Activated T-helper 1 cell treated with anti-CD3 and anti-CD28 coated beads, Interleukin-12 subunit alpha, Interleukin-12 subunit beta, Interleukin-2, Interleukin-4 antibody, amounts not matched to agents 30 ng/mL and 10 ng/mL and 1 ng/mL, durations not matched to agents 14 hours and 24 hours and 36 hours (primary cell): ENCODE measurements at regions not wholly inside any gene's neighbourhood (a gene's known extent, or its start where the extent isn't known, plus 50 kb on each side); places are given as distances from the start of the nearest gene placed in this dataset.
"Not testable (repeated sequence)": the region's sequence is repeated elsewhere in the genome, so short reads cannot be mapped to it uniquely, and the experiment has no call there.

ENCODE experiments used
- DNase-seq: peaks from one replicate; pipeline ENCODE4 v3.0.0; 2021; ENCODE audit warnings: low spot score
- H3K27ac Mint-ChIP-seq: one replicate; pipeline ENCODE4 v1.8.0; 2021; ENCODE audit warnings: mild to moderate bottlenecking, mixed read lengths
- H3K27me3 Mint-ChIP-seq: one replicate; pipeline ENCODE4 v1.8.0; 2022; ENCODE audit warnings: mild to moderate bottlenecking, moderate library complexity, mixed read lengths; ENCODE audit not compliant: insufficient read depth
- H3K36me3 Mint-ChIP-seq: one replicate; pipeline ENCODE4 v1.8.0; 2021; ENCODE audit warnings: low read depth, mixed read lengths
- H3K4me1 Mint-ChIP-seq: one replicate; pipeline ENCODE4 v1.8.0; 2021; ENCODE audit warnings: low read depth, mixed read lengths
- H3K4me3 Mint-ChIP-seq: one replicate; pipeline ENCODE4 v1.8.0; 2021; ENCODE audit warnings: mild to moderate bottlenecking, moderate library complexity, mixed read lengths
- H3K9me3 Mint-ChIP-seq: one replicate; pipeline ENCODE4 v1.8.0; 2021; ENCODE audit warnings: mixed read lengths
- intact Hi-C: fragments of 100-400 bp; cut with micrococcal nuclease; formaldehyde crosslinking; loops from one replicate; pipeline ENCODE4 v1.15.1; 2024

- Mint-ChIP-seq H3K27me3 (peaks cover 20% of the 10 kb centered on the region), H3K9me3 (no peaks in the 10 kb centered on the region), H3K36me3 (no peaks in the 10 kb centered on the region), H3K27ac (no peak overlapping the region), H3K4me3 (no peak overlapping the region), H3K4me1 (no peaks in the 10 kb centered on the region)
- DNase-seq, result no peak
- intact Hi-C loops, result no loop called here
Measured at GRCh38 chr16:86343027-86343795, 167.1 kb upstream of the FOXF1 start.

DNA sequence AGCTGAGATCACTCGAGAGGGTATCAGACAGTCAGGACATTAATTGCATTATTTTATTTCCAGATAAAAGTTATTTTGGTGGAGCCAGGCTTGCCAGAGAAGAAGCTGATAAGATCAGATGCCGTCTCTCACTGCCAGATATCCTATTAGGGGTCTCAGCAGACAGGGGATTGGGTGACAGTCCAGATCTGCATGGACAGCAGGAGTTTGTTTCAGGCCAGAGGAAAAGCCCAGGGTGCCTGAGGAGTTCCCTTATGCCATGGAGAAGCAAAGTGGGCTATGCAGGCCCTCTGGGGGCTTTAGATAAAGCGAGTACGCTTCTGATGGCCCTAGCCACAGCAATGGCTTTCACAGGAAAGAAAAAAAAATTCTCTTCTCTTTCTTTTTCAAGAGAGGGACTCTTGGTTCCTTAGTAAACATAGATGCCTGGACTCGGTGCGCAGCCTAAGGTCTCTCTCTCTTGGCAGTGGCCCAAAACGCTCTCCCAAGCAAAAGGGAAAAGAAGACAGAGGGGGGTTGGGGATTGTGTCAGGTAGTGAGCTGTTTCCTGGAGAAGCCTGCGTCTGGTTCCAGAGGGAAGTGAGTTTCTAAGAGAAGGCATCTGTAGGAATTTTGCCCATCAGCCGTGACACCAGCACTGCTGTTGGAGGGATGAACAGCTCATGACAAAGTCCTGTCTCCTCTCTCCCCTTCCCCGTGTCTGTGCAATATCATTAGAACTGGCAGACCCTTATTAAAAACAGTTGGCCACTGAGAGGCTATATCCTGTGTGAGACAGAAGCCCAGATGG lies 166.3 kb upstream of the FOXF1 start:
- intact Hi-C loops, result no loop called here
- Mint-ChIP-seq H3K4me1 (no peaks in the 10 kb centered on the region), H3K4me3 (no peak overlapping the region), H3K9me3 (no peaks in the 10 kb centered on the region), H3K27me3 (peaks cover 20% of the 10 kb centered on the region), H3K27ac (no peak overlapping the region), H3K36me3 (no peaks in the 10 kb centered on the region)
- DNase-seq, result no peak

DNA sequence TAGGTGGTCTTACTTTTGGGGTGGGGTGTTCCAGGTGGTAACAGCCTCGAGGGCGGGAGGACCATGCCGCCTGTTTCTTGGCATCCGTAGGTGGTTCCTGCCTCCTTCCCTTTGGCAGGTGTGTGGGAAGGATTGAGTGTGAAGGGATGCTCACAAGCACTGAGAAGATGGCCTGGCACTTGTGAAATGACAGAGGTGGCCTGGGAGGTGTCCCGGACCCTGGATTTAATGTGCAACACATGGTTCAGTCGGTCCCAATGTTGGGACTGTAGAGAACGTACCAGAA lies 165.8 kb upstream of the FOXF1 start:
- no peaks in the 10 kb centered on the region for H3K4me1 Mint-ChIP-seq
- H3K9me3 Mint-ChIP-seq, result no peaks in the 10 kb centered on the region
- intact Hi-C loops, result no loop called here
- H3K36me3 Mint-ChIP-seq, result no peaks in the 10 kb centered on the region
- H3K27ac Mint-ChIP-seq, result no peak overlapping the region
- H3K4me3 Mint-ChIP-seq, result no peak overlapping the region
- peaks cover 20% of the 10 kb centered on the region for H3K27me3 Mint-ChIP-seq
- DNase-seq, result no peak

DNA sequence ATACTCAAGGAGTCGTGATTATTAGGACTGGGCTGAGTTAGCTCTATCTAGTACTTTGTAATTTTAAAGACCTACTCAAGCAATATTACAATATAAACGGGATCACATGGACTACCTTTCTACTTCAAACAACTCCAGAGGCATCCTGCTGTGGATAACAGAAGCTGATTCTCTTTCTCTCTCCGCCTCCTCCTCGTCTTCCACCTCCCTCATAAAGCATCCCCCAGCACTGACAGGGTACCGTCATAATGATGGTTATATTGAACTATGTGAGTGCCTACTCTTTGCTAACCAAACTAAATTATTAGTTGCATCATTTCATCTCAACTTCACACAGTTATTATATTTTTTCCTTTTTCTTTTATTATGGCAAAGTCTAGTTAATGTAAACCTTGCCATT lies 165.4 kb upstream of the FOXF1 start:
- Mint-ChIP-seq H3K9me3 (no peaks in the 10 kb centered on the region), H3K4me1 (no peaks in the 10 kb centered on the region), H3K36me3 (no peaks in the 10 kb centered on the region), H3K27me3 (peaks cover 20% of the 10 kb centered on the region), H3K4me3 (no peak overlapping the region), H3K27ac (no peak overlapping the region)
- intact Hi-C loops, result no loop called here
- no peak for DNase-seq

DNA sequence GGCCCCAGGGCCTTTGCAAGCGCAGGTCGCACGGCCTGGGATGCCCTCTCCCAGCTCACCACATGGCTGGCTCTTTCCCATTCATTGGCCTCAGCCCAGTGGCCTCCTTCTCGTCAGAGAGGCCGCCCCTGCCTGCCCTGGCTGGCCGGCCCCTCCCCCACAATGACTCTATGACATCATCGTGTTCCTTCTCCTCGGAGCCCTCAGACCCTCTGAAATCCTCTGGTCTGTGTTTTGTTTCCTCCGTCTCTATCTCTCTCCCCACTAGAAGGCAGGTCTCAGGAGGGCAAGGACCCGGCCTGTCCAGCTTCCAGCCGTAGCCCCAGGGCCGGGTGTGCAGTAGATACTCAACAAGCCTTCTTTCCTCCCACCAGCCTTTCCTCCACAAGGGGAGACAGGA lies 164.8 kb upstream of the FOXF1 start:
- peaks cover 20% of the 10 kb centered on the region for H3K27me3 Mint-ChIP-seq
- no peak overlapping the region for H3K4me3 Mint-ChIP-seq
- no peak for DNase-seq

DNA sequence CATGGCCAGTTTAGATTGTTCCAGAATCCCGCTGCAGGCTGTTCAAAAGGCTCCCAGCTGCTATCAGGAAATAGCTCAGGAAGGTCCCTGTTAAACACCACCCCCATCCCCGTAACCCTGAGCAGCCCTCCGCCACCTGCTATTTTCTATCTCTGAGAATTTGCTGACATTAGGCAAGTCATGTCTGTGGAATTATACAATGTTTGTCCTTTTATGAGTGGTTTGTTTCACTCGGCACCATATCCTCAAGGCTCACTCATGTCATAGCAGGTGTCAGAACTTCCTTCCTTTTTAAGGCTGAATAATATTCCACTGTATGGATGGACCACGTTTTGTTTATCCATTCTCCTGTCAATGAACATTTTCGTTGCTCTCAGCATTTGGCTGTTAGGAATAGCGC lies 164.3 kb upstream of the FOXF1 start:
- H3K27me3 Mint-ChIP-seq, result peaks cover 20% of the 10 kb centered on the region

More for the DNA sequence above, 164.8 kb upstream of the FOXF1 start:
- Mint-ChIP-seq H3K9me3 (no peaks in the 10 kb centered on the region), H3K27ac (no peak overlapping the region), H3K4me1 (no peaks in the 10 kb centered on the region), H3K36me3 (no peaks in the 10 kb centered on the region)
- intact Hi-C loops, result no loop called here

DNA sequence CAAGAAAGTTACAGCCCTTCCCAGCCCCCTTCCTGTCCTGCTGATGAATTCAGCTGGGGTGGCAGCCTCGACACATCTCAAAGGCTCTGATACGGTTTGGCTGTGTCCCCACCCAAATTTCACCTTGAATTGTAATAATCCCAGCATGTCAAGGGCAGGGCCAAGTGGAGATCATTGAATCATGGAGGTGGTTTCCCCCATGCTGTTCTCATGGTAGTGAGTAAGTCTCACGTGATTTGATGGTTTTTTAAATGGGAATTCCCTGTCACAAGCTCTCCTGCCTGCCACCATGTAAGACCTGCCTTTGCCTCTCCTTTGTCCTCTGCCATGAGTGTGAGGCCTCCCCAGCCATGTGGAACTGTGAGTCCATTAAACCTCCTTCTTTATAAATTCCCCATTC lies 163.2 kb upstream of the FOXF1 start:
- no peaks in the 10 kb centered on the region for H3K9me3 Mint-ChIP-seq
- no peaks in the 10 kb centered on the region for H3K4me1 Mint-ChIP-seq
- H3K27ac Mint-ChIP-seq, result no peak overlapping the region
- H3K4me3 Mint-ChIP-seq, result no peak overlapping the region
- peaks cover 19% of the 10 kb centered on the region for H3K27me3 Mint-ChIP-seq
- intact Hi-C loops, result no loop called here
- no peaks in the 10 kb centered on the region for H3K36me3 Mint-ChIP-seq
- DNase-seq, result no peak

More for the DNA sequence above, 164.3 kb upstream of the FOXF1 start:
- H3K27ac Mint-ChIP-seq, result no peak overlapping the region
- no peaks in the 10 kb centered on the region for H3K4me1 Mint-ChIP-seq
- H3K36me3 Mint-ChIP-seq, result no peaks in the 10 kb centered on the region
- no peak for DNase-seq
- no peaks in the 10 kb centered on the region for H3K9me3 Mint-ChIP-seq
- intact Hi-C loops, result no loop called here
- H3K4me3 Mint-ChIP-seq, result no peak overlapping the region

DNA sequence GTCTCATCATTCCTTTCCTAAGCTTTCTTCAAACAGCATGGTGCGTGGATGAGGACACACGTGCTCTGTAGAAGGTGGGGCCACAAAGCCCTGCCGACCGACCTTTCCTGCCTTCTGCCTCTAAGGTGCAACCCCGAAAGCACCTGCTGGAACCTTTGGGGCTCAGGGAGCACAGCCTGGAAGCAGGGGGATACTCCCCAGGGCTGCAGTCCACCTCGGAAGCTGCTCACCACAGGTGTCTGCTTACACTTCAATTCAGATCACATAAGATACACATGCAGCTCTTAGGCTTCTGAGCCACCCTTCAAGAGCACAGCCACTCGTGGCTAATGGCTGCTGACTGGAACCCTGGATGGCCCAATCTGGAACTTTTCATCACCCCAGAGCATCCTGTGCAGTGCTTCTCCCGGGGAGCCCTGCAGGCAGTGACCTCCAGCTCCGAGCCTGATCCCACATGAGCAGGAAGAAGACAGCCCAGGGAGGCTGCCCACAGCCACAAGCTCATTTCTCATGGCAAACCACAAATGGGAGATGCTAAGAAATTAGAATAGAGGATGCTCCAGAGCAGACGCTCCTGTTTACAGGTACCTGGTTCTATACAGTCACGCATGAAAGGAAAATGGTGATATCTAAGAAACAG lies 162.3 kb upstream of the FOXF1 start:
- Mint-ChIP-seq H3K4me3 (no peak overlapping the region), H3K27ac (no peak overlapping the region), H3K9me3 (no peaks in the 10 kb centered on the region), H3K4me1 (no peaks in the 10 kb centered on the region), H3K36me3 (no peaks in the 10 kb centered on the region), H3K27me3 (peaks cover 12% of the 10 kb centered on the region)
- DNase-seq, result no peak
- intact Hi-C loops, result no loop called here

DNA sequence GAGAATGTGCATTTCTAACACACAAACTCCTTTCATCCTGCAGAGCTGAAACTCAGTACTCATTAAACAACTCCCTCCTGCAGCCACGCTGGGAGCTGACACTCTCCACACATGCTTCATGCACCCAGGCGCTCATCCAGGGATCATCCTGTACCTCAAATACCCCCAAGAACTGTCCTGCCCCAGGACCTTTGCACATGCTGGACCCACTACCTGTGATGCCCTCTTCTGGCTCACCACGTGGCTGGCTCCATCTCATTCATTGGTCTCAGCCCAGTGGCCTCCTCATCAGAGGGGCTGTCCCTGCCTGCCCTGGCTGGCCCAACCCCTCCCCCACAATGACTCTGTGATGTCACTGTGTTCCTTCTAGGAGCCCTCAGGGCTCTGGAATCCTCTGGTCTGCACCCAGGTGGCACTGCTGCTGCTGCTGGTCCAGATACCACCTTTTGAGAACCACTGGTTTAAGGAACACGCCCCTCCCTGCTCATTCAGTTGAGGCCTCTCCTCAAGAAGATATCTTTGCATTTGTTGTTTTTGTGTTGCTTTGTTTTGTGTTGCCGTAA lies 160.9 kb upstream of the FOXF1 start:
- no peak for DNase-seq
- Mint-ChIP-seq H3K4me1 (no peaks in the 10 kb centered on the region), H3K27ac (no peak overlapping the region), H3K9me3 (no peaks in the 10 kb centered on the region), H3K36me3 (no peaks in the 10 kb centered on the region), H3K27me3 (peaks cover 4% of the 10 kb centered on the region), H3K4me3 (no peak overlapping the region)
- intact Hi-C loops, result no loop called here

DNA sequence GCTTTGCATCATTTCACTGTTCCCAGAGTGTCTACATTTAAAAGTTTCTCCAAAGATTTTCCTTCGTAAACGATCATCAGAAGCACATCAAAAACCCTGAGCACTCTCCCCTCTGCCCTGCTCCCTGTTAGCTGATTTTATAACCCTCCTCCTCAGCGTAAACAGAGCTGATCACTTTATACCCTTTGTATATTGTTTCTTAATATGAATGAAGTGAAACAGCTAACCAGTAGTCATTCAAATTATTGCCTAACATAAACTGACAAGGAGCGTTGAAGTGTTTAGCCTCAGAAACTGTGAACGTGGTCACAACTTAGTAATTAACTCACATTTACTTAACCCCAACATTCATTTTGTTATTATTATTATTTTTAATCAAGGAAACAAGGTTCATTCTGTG lies 160.0 kb upstream of the FOXF1 start:
- intact Hi-C loops, result no loop called here
- H3K4me3 Mint-ChIP-seq, result no peak overlapping the region
- H3K27ac Mint-ChIP-seq, result no peak overlapping the region
- no peaks in the 10 kb centered on the region for H3K4me1 Mint-ChIP-seq
- H3K36me3 Mint-ChIP-seq, result no peaks in the 10 kb centered on the region
- no peak for DNase-seq
- H3K9me3 Mint-ChIP-seq, result peaks cover 2% of the 10 kb centered on the region
- H3K27me3 Mint-ChIP-seq, result peaks cover 3% of the 10 kb centered on the region

GRCh38 chr16:86351041-86351784 lies 159.1 kb upstream of the FOXF1 start:
- Mint-ChIP-seq H3K36me3 (no peaks in the 10 kb centered on the region), H3K9me3 (peaks cover 8% of the 10 kb centered on the region), H3K27me3 (no peaks in the 10 kb centered on the region), H3K27ac (no peak overlapping the region), H3K4me3 (no peak overlapping the region), H3K4me1 (no peaks in the 10 kb centered on the region)
- intact Hi-C loops, result no loop called here
- DNase-seq, result no peak

DNA sequence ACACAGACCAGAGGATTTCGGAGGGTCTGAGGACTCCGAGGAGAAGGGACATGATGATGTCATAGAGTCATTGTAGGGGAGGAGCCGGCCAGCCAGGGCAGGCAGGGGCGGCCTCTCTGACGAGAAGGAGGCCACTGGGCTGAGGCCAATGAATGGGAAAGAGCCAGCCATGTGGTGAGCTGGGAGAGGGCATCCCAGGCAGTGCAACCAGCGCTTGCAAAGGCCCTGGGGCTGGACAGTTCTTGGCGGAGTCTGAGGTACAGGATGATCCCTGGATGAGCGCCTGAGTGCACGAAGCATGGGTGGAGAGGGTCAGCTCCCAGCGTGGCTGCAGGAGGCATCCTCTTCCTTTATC lies 158.6 kb upstream of the FOXF1 start:
- H3K4me3 Mint-ChIP-seq, DNase-seq, intact Hi-C loops, H3K27ac Mint-ChIP-seq, H3K36me3 Mint-ChIP-seq, H3K27me3 Mint-ChIP-seq, H3K9me3 Mint-ChIP-seq, H3K4me1 Mint-ChIP-seq: not testable (repeated sequence)

GRCh38 chr16:86353148-86353547 lies 157.2 kb upstream of the FOXF1 start:
- intact Hi-C loops, result no loop called here
- H3K4me3 Mint-ChIP-seq, result no peak overlapping the region
- H3K27ac Mint-ChIP-seq, result no peak overlapping the region
- DNase-seq, result no peak
- H3K27me3 Mint-ChIP-seq, result peaks cover 1% of the 10 kb centered on the region
- peaks cover 10% of the 10 kb centered on the region for H3K9me3 Mint-ChIP-seq
- H3K36me3 Mint-ChIP-seq, result no peaks in the 10 kb centered on the region
- no peaks in the 10 kb centered on the region for H3K4me1 Mint-ChIP-seq
